ENCODE measurements at regions not wholly inside any gene's neighbourhood (a gene's known extent, or its start where the extent isn't known, plus 50 kb on each side); places are given as distances from the start of the nearest gene placed in this dataset.
A peak's percentile ranks its signal among the peaks of the same experiment; 100 is the strongest.
"Not testable (repeated sequence)": the region's sequence is repeated elsewhere in the genome, so short reads cannot be mapped to it uniquely, and the experiment has no call there.

GRCh38 chr19:30228835-30229524 is 143.2 kb upstream of the ZNF536 start:
- peak; percentile 28 for DNase-seq (ENCODE audit: low spot score)

- DNase-seq (ENCODE audit: low spot score) = no peak
These were observed 142.5 kb upstream of the ZNF536 start for GRCh38 chr19:30229525-30230174.

GRCh38 chr19:30231408-30232318 is 140.5 kb upstream of the ZNF536 start:
- DNase-seq (ENCODE audit: low spot score) = no peak

DNA sequence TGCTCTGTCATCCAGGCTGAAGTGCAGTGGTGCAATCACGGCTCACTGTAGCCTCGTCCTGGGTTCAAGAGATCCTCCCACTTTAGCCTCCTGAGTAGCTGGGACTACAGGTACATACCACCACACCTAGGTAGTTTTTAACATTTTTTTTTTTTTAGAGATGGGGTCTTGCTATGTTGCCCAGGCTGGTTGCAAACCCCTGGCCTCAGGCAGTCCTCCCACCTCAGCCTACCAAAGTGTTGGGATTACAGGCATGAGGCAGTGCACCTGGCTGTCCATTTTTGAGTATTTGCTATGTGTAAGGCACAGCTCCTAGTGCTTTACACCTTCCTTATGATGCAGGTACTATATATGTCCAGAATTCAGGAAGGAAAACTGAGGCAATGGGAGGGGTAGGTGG is 138.8 kb upstream of the ZNF536 start:
- no peak for DNase-seq (ENCODE audit: low spot score)

- DNase-seq (ENCODE audit: low spot score) = no peak
These were observed 136.2 kb upstream of the ZNF536 start for GRCh38 chr19:30235946-30236345.

GRCh38 chr19:30236587-30236986 is 135.6 kb upstream of the ZNF536 start:
- DNase-seq (ENCODE audit: low spot score) = no peak

GRCh38 chr19:30237140-30237539 is 135.0 kb upstream of the ZNF536 start:
- no peak for DNase-seq (ENCODE audit: low spot score)

DNA sequence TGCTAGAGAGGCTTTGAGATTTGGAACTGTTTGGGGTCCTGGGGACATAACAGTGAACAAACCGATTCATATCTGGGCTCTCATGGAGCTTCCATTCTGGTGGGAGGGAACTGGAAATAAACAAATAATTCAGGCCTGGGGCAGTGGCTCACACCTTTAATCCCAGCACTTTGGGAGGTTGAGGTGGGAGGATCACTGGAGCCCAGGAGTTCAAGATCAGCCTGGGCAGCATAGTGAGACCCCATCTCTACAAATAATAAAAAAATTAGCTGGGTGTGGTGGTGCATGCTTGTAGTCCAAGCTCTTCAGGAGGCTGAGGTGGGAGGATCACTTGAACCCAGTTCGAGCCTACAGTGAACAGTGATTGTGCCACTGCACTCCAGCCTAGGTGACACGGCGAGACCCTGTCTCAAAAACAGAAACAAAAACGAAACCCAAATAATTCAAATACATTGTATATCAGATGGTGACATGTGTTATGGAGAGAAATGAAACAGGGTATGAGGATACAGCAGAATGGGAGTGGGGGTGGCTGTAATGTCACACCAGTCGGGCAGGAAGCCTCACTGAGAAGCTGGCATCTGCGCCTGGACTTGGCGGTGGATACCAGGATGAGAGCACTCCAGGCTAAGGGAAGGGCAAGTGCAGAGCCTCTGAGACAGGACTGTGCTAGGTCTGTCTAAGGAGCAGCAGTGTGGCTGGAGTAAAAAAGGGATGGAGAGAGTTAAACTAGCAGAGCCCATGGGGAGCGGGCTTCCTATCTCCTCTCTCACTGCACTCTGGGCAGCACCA is 131.1 kb upstream of the ZNF536 start:
- DNase-seq (ENCODE audit: low spot score) = no peak

GRCh38 chr19:30244533-30244932 is 127.7 kb upstream of the ZNF536 start:
- DNase-seq (ENCODE audit: low spot score) = no peak

DNA sequence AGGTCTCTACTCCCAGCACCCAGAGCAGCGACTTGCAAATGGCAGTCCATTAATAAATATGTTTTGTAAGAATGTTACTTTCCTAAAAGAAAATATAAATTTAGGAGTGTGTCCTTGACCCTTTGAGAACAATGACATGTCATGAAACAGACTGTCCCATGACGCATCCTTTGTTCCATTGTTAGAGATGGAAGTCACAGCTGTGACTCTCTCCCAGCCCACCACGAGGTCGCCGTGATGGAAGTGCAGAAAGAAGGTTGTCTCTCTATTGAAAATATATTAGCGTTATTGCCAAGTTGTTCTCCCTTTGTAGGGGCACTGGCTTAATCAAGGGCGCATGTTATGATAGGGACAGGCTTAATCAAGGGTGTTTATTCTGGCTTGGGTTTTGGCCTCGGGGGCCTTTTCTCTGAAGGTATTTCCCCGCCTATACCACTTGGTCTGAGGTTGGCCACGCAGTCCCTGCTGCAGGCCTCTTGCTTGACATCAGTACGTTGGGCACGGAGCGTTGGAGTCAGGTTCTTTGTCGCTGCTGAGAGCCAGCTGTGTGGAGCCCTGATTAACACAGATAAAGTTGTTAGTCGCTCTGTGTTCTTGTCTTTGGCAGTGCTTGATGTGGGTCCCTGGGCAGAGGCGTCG is 126.7 kb upstream of the ZNF536 start:
- no peak for DNase-seq (ENCODE audit: low spot score)

GRCh38 chr19:30249911-30250310 is 122.3 kb upstream of the ZNF536 start:
- DNase-seq (ENCODE audit: low spot score) = no peak

GRCh38 chr19:30252214-30252613 is 120.0 kb upstream of the ZNF536 start:
- DNase-seq (ENCODE audit: low spot score) = no peak

DNA sequence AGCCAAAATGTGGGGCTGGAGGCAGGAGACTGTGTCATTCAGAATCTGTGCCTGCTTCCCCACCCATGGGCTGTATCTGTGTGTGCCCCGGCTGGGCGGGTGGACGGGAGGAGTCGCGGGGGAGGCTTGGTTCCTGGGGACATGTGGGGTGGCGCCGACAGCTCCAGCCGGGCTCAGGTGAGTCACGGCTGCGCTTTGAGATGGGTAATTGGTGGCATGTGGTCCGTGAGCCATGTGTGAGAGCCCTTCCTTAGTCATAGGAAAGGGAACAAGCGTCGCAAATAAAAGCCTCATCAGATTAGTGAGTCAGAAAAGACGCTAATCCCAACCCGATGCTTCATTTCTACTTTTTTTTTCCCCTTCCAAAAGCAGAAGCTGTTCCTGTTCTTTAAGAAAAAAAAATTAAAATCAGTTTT is 118.6 kb upstream of the ZNF536 start:
- DNase-seq (ENCODE audit: low spot score) = no peak

DNA sequence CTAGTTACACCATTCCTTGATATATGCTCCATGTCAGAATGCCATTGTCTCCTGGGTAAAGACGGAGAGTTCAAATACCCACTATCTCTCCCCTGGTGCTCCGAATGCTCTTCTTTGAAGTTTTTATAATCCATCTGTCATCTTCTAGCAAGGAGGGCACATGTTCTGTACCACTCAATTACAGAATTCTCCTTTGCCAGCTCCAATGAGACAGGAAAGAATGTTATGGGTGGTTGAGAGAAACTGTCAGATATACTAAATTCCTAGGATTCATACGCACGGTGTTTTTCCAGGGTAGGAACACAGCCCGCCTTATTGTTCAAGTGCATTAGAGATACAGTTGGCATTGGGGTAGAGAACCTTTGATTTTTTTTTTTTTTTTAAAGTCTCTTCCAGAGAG is 118.0 kb upstream of the ZNF536 start:
- DNase-seq (ENCODE audit: low spot score) = no peak

GRCh38 chr19:30254789-30255188 is 117.4 kb upstream of the ZNF536 start:
- no peak for DNase-seq (ENCODE audit: low spot score)

DNA sequence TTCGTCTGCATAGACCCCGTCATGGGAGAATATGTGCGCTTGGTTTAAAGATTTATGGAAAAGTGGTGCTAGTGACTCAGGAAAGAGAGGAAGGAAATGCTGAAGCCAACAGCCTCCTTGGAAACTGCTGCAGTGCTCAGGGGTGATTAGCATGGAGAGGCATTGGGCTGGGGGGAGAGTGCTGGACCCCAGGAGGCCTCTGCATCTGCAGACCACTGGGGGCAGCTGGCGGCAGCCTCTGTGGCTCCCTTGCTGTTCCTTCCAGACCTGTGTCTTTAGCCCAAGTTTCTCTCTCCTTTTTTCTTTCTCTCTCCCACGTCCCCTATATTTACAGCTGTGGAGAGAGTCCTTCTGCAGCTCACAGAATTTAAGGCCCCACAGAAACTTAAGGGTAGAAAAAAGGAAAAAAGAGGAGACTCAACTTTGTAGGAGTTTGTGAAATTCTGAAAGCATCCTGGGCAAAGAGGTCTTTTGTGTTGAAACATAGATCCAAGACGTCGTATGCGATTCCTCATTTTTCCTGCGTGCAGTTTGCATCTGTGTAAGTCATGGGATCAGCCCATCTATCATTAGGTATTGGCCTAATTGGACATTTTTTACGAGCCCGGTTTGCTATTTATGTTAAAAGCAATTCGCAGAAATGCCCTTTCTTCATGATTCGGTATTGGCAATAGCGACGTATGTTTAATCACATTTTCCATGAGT is 116.2 kb upstream of the ZNF536 start:
- DNase-seq (ENCODE audit: low spot score) = no peak

DNA sequence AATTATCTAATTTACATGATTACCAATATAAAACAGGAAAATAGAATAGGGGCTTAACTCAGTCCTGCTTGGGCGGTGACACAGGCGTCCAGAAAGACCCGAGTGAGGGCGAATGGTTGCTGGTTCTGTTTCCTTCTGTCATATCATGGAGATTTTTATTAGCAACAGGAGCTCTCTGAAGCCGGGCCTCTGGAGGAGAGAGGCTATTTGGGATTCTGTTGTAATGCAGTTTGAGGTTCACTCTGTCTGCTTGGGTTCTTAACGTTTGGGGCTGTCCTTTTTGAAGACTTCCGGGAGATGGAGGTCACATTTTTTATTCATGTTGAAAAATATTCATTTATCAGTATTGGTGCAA is 115.7 kb upstream of the ZNF536 start:
- no peak for DNase-seq (ENCODE audit: low spot score)

DNA sequence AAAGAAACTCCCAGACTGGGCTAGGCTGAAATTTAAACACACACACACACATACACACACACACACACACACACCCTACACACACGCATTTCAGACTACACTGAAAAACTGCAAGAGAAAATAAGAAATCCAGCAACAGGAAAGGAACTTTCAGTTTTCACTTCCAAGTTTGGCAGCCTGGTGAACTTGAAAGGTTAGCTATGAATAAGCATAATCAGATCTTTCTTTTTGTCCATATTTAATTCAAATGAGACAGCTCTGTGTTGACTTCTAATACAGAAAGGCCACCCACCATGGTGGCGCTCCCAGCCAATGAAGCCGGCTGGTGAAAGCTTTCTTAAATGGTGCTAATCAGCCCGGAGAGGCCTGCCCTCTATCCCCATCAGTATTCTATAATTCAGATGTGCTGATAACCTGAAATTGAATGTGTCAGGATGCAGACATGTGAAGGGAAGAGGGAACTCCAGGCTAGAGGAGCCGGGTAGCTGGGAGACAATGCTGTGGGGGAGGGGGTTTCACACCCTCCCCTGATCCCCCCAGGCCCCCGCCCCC is 108.3 kb upstream of the ZNF536 start:
- DNase-seq (ENCODE audit: low spot score) = no peak

DNA sequence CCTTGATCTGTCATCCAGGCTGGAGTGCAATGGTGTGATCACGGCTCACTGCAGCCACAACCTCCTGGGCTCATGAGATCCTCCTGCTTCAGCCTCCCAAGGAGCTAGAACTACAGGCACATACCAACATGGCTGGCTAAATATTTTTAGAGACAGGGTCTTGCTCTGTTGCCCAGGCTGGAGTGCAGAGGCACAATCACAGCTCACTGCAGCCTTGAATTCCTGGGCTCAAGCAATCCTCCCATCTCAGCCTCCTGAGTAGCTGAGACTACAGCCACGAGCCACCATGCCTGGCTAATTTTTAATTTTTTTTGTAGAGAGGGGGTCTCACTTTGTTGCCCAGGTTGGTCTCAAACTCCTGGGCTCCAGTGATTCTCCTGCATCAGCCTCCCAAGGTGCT is 106.3 kb upstream of the ZNF536 start:
- not testable (repeated sequence) for DNase-seq (ENCODE audit: low spot score)

DNA sequence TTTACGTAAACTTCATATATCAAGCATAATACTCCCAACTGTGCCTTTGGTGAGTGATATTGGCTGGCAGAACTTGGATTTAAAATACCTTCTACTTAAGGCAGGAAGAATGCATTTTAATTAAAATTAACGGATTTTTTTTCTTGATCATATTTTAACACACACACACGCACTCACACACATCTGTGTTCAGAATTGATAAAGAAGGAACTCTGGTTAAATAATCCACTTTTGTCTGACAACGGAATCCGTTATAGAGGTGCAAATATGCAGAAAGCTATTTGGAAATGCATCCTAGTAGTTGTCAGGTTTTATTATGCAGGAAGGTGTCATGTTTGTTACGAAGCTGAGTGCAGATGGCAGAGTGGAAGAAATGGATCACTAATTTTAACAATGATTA is 105.5 kb upstream of the ZNF536 start:
- no peak for DNase-seq (ENCODE audit: low spot score)
